ENCODE measurements at regions not wholly inside any gene's neighbourhood (a gene's known extent, or its start where the extent isn't known, plus 50 kb on each side); places are given as distances from the start of the nearest gene placed in this dataset.

DNA sequence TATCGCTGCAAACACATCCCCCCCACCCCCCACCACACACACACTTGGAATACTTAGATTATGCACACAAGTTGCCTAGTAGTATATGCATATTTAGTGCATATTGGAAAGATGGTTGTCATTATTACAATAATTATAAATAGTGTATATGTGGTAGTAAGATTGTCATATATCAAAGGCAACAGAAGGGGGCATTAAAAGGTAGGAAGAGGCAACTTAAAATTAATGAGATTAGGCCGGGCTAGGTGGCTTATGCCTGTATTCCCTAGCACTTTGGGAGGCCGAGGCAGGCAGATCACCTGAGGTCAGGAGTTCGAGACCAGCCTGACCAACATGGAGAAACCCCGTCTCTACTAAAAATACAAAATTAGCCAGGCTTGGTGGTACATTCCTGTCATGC lies 52.1 kb downstream of the GSC start:
- no peaks in the 10 kb centered on the region for H3K4me1 ChIP-seq (ENCODE audit: control insufficient read depth, extremely low read depth, insufficient read depth, low read length)
- no peaks in the 10 kb centered on the region for H4K20me1 ChIP-seq (ENCODE audit: control insufficient read depth, extremely low read depth, insufficient read depth, low read length)
- no peaks in the 10 kb centered on the region for H3K79me2 ChIP-seq (ENCODE audit: control insufficient read depth, insufficient read depth, low read length)
- H3K9me3 ChIP-seq (ENCODE audit: control insufficient read depth, insufficient read depth, low read depth, low read length) = no peaks in the 10 kb centered on the region
- H3K27ac ChIP-seq (ENCODE audit: insufficient read depth, low read length) = no peak overlapping the region
- H3K4me2 ChIP-seq (ENCODE audit: extremely low read depth, insufficient read depth, low read length) = no peak overlapping the region
- no peaks in the 10 kb centered on the region for H3K27me3 ChIP-seq (ENCODE audit: control insufficient read depth, insufficient read depth, low read length)
- no peaks in the 10 kb centered on the region for H3K36me3 ChIP-seq (ENCODE audit: control insufficient read depth, insufficient read depth, low read length)
- no peak overlapping the region for H3K9ac ChIP-seq (ENCODE audit: insufficient read depth, low read length)
- H2AFZ ChIP-seq (ENCODE audit: low read length) = no peak overlapping the region
- no peak overlapping the region for H3K4me3 ChIP-seq (replicated peaks in 1 of 4; ENCODE audit: control extremely low read depth in 1 of 4, insufficient read depth in 1 of 4, low read depth in 3 of 4, low read length in 4 of 4)
- TF ChIP-seq EZH2 (IDR thresholded peaks at IDR 0.05; ENCODE audit: low read length, missing control alignments) = no peak
- TF ChIP-seq, protein P1, sequence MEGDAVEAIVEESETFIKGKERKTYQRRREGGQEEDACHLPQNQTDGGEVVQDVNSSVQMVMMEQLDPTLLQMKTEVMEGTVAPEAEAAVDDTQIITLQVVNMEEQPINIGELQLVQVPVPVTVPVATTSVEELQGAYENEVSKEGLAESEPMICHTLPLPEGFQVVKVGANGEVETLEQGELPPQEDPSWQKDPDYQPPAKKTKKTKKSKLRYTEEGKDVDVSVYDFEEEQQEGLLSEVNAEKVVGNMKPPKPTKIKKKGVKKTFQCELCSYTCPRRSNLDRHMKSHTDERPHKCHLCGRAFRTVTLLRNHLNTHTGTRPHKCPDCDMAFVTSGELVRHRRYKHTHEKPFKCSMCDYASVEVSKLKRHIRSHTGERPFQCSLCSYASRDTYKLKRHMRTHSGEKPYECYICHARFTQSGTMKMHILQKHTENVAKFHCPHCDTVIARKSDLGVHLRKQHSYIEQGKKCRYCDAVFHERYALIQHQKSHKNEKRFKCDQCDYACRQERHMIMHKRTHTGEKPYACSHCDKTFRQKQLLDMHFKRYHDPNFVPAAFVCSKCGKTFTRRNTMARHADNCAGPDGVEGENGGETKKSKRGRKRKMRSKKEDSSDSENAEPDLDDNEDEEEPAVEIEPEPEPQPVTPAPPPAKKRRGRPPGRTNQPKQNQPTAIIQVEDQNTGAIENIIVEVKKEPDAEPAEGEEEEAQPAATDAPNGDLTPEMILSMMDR (conservative IDR thresholded peaks at IDR 0.05 in 1 of 2, IDR thresholded peaks at IDR 0.05 in 1 of 2; ENCODE audit: low read depth in 1 of 2, low read length in 2 of 2) = no peak
- DNase-seq (ENCODE audit: low read depth in 2 of 2) = no peak

DNA sequence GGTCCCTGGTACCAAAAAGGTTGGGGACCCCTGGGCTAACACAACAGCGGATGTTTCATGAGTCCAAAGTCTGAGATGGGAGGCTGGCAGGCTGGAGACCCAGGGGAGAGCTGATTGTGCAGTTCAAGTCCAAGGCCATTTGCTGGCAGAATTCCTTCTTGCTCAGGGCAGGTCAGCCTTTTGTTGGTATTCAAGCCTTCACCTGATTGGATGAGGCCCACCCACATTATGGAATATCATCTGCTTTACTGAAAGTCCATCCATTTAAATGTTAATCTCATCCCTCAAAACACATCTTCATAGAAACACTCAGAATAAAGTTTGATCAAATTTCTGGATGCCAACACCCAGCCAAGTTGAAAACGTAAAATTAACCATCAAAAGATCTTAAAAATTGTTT lies 52.9 kb downstream of the GSC start:
- no peak for TF ChIP-seq EZH2 (IDR thresholded peaks at IDR 0.05; ENCODE audit: low read length, missing control alignments)
- TF ChIP-seq, protein P1 (conservative IDR thresholded peaks at IDR 0.05 in 1 of 2, IDR thresholded peaks at IDR 0.05 in 1 of 2; ENCODE audit: low read depth in 1 of 2, low read length in 2 of 2) = no peak
- no peak for DNase-seq (ENCODE audit: low read depth in 2 of 2)

DNA sequence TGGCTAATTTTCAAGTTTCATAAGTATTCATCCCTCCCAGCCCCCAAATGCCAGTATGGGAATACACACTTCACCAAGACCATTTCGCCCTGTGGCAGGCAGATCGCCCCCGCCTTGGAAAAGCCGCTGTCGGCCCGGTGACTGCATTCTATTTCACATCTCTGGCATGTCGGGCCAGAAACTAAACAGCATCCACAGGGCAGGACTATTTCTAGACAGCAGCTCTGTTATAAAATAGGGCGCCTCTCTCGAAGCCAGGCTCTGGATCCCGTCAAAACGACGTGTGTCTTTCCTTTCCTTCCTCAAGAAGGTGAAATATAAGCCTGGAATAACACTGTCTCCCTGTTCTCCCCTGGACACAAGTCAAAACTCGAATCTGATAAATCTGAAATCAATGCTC lies 56.8 kb downstream of the GSC start:
- Histone ChIP-seq H3K27me3 (ENCODE audit: control insufficient read depth, insufficient read depth, low read length) (no peaks in the 10 kb centered on the region), H3K9ac (ENCODE audit: insufficient read depth, low read length) (no peak overlapping the region), H3K9me3 (ENCODE audit: control insufficient read depth, insufficient read depth, low read depth, low read length) (no peaks in the 10 kb centered on the region), H3K4me2 (ENCODE audit: extremely low read depth, insufficient read depth, low read length) (no peak overlapping the region), H4K20me1 (ENCODE audit: control insufficient read depth, extremely low read depth, insufficient read depth, low read length) (no peaks in the 10 kb centered on the region), H3K27ac (ENCODE audit: insufficient read depth, low read length) (no peak overlapping the region), H3K4me1 (ENCODE audit: control insufficient read depth, extremely low read depth, insufficient read depth, low read length) (no peaks in the 10 kb centered on the region), H2AFZ (ENCODE audit: low read length) (no peak overlapping the region), H3K4me3 (replicated peaks in 1 of 4; ENCODE audit: control extremely low read depth in 1 of 4, insufficient read depth in 1 of 4, low read depth in 3 of 4, low read length in 4 of 4) (no peak overlapping the region), H3K79me2 (ENCODE audit: control insufficient read depth, insufficient read depth, low read length) (no peaks in the 10 kb centered on the region), H3K36me3 (ENCODE audit: control insufficient read depth, insufficient read depth, low read length) (no peaks in the 10 kb centered on the region)
- no peak for DNase-seq (ENCODE audit: low read depth in 2 of 2)
- TF ChIP-seq, protein P1 (conservative IDR thresholded peaks at IDR 0.05 in 1 of 2, IDR thresholded peaks at IDR 0.05 in 1 of 2; ENCODE audit: low read depth in 1 of 2, low read length in 2 of 2) = no peak
- TF ChIP-seq EZH2 (IDR thresholded peaks at IDR 0.05; ENCODE audit: low read length, missing control alignments) = no peak

More for the DNA sequence above, 52.9 kb downstream of the GSC start:
- Histone ChIP-seq H3K9me3 (ENCODE audit: control insufficient read depth, insufficient read depth, low read depth, low read length) (no peaks in the 10 kb centered on the region), H3K4me2 (ENCODE audit: extremely low read depth, insufficient read depth, low read length) (no peak overlapping the region), H3K4me3 (replicated peaks in 1 of 4; ENCODE audit: control extremely low read depth in 1 of 4, insufficient read depth in 1 of 4, low read depth in 3 of 4, low read length in 4 of 4) (no peak overlapping the region), H3K27ac (ENCODE audit: insufficient read depth, low read length) (no peak overlapping the region), H3K4me1 (ENCODE audit: control insufficient read depth, extremely low read depth, insufficient read depth, low read length) (no peaks in the 10 kb centered on the region), H2AFZ (ENCODE audit: low read length) (no peak overlapping the region), H3K27me3 (ENCODE audit: control insufficient read depth, insufficient read depth, low read length) (no peaks in the 10 kb centered on the region), H3K9ac (ENCODE audit: insufficient read depth, low read length) (no peak overlapping the region), H4K20me1 (ENCODE audit: control insufficient read depth, extremely low read depth, insufficient read depth, low read length) (no peaks in the 10 kb centered on the region), H3K36me3 (ENCODE audit: control insufficient read depth, insufficient read depth, low read length) (no peaks in the 10 kb centered on the region), H3K79me2 (ENCODE audit: control insufficient read depth, insufficient read depth, low read length) (no peaks in the 10 kb centered on the region)
